Activated T-cell treated with anti-CD3 and anti-CD28 coated beads for 48 hours (primary cell): ENCODE measurements at regions not wholly inside any gene's neighbourhood (a gene's known extent, or its start where the extent isn't known, plus 50 kb on each side); places are given as distances from the start of the nearest gene placed in this dataset.
"Not testable (repeated sequence)": the region's sequence is repeated elsewhere in the genome, so short reads cannot be mapped to it uniquely, and the experiment has no call there.

Experiments
- DNase-seq: peaks from one replicate; pipeline ENCODE4 v3.0.0-alpha.2; 2020; ENCODE audit warnings: low read depth

GRCh38 chr7:101146-102046 lies 91.0 kb upstream of the FAM20C start:
- DNase-seq, result no peak

- no peak for DNase-seq
These were observed 90.2 kb upstream of the FAM20C start for GRCh38 chr7:102047-102711.

GRCh38 chr7:102721-103120 lies 89.7 kb upstream of the FAM20C start:
- no peak for DNase-seq

GRCh38 chr7:103981-104380 lies 88.4 kb upstream of the FAM20C start:
- not testable (repeated sequence) for DNase-seq

- DNase-seq, result no peak
These were observed 87.4 kb upstream of the FAM20C start for GRCh38 chr7:105002-105401.

GRCh38 chr7:106356-106755 lies 86.0 kb upstream of the FAM20C start:
- no peak for DNase-seq

GRCh38 chr7:107233-107632 lies 85.1 kb upstream of the FAM20C start:
- no peak for DNase-seq

GRCh38 chr7:107907-108306 lies 84.5 kb upstream of the FAM20C start:
- no peak for DNase-seq

- no peak for DNase-seq
These were observed 83.3 kb upstream of the FAM20C start for GRCh38 chr7:109094-109493.

GRCh38 chr7:109898-110556 lies 82.3 kb upstream of the FAM20C start:
- no peak for DNase-seq

- DNase-seq, result no peak
These were observed 81.7 kb upstream of the FAM20C start for GRCh38 chr7:110557-111232.

GRCh38 chr7:111591-111990 lies 80.8 kb upstream of the FAM20C start:
- no peak for DNase-seq

- no peak for DNase-seq
These were observed 79.5 kb upstream of the FAM20C start for GRCh38 chr7:112881-113280.

- no peak for DNase-seq
These were observed 77.0 kb upstream of the FAM20C start for GRCh38 chr7:115274-115911.

GRCh38 chr7:116188-116981 lies 76.0 kb upstream of the FAM20C start:
- no peak for DNase-seq

GRCh38 chr7:117836-118614 lies 74.3 kb upstream of the FAM20C start:
- DNase-seq, result no peak

GRCh38 chr7:118615-119391 lies 73.6 kb upstream of the FAM20C start:
- no peak for DNase-seq

- no peak for DNase-seq
These were observed 72.8 kb upstream of the FAM20C start for GRCh38 chr7:119392-120163.
